SK-N-SH (cell line): ENCODE measurements at regions not wholly inside any gene's neighbourhood (a gene's known extent, or its start where the extent isn't known, plus 50 kb on each side); places are given as distances from the start of the nearest gene placed in this dataset.

ENCODE experiments used
- CTCF ChIA-PET: fragments of 300-600, 350-600 bp; formaldehyde crosslinking; extraction: SDS; loops from one replicate; lab custom pipeline; 2021; lab: Yijun Ruan, JAX
- POLR2A ChIA-PET: fragments of 350-600 bp; sonication (Branson Sonifier 250); formaldehyde crosslinking; extraction: SDS; loops from one replicate; lab custom pipeline; 2020; ENCODE audit warnings: antibody characterized with exemption, inconsistent platforms; lab: Yijun Ruan, JAX
- DNase-seq: peaks from one replicate; pipeline ENCODE4 v3.0.0; 2012
- H2AFZ ChIP-seq: fragments of 200-600 bp; sonication (generic); 2 replicates; pipeline ENCODE4 v1.8.1; 2016; ENCODE audit warnings: antibody characterized with exemption, mild to moderate bottlenecking, low read depth
- H3F3A ChIP-seq: fragments of 200-600 bp; sonication (generic); replicated peaks from 2 replicates; pipeline ENCODE3; 2016; ENCODE audit warnings: antibody characterized with exemption, mild to moderate bottlenecking; ENCODE audit not compliant: insufficient read depth
- H3K27ac ChIP-seq, 2 experiments: fragments of 200-500 bp in 1 of 2; fragments of 200-600 bp in 1 of 2; sonication (Bioruptor generic) in 1 of 2; sonication (generic), shearing (Covaris generic) in 1 of 2; 2 replicates each; pipeline versions ENCODE4 v1.5.1 to v1.6.1; 2014 to 2016; ENCODE audit warnings: low read depth in 2 of 2, inconsistent platforms in 1 of 2, low read length in 1 of 2, mild to moderate bottlenecking in 1 of 2, mixed read lengths in 1 of 2
- H3K27me3 ChIP-seq: fragments of 200-600 bp; sonication (generic), shearing (Covaris generic); 2 replicates; pipeline ENCODE4 v1.6.1; 2016; ENCODE audit warnings: mixed run types; ENCODE audit not compliant: insufficient read depth
- H3K36me3 ChIP-seq, 2 experiments: fragments of 200-500 bp in 1 of 2; fragments of 200-600 bp in 1 of 2; sonication (Bioruptor generic) in 1 of 2; sonication (generic) in 1 of 2; replicated peaks in 1 of 2; 2 replicates each; pipeline versions ENCODE3 to v1.5.1; 2014 to 2016; ENCODE audit warnings: low read length in 1 of 2, mild to moderate bottlenecking in 1 of 2; ENCODE audit not compliant: insufficient read depth in 2 of 2, control insufficient read depth in 1 of 2
- H3K4me1 ChIP-seq, 2 experiments: fragments of 200-500 bp in 1 of 2; fragments of 200-600 bp in 1 of 2; sonication (Bioruptor generic) in 1 of 2; sonication (generic), shearing (Covaris generic) in 1 of 2; 2 replicates each; pipeline versions ENCODE4 v1.5.1 to v1.6.1; 2014 to 2016; ENCODE audit warnings: low read depth in 1 of 2, low read length in 1 of 2, mixed run types in 1 of 2; ENCODE audit not compliant: insufficient read depth in 2 of 2, control insufficient read depth in 1 of 2
- H3K4me2 ChIP-seq: fragments of 200-600 bp; sonication (generic), shearing (Covaris generic); 2 replicates; pipeline ENCODE4 v1.6.1; 2017; ENCODE audit warnings: mixed run types
- H3K4me3 ChIP-seq, 2 experiments: fragments of 200-500 bp in 1 of 2; fragments of 200-600 bp in 1 of 2; sonication (Bioruptor generic) in 1 of 2; sonication (generic), shearing (Covaris generic) in 1 of 2; 2 replicates each; pipeline versions ENCODE4 v1.5.1 to v1.8.1; 2014 to 2016; ENCODE audit warnings: low read depth in 2 of 2, inconsistent platforms in 1 of 2, low read length in 1 of 2, mild to moderate bottlenecking in 1 of 2, mixed read lengths in 1 of 2, moderate library complexity in 1 of 2
- H3K79me2 ChIP-seq: fragments of 200-600 bp; sonication (generic); 2 replicates; pipeline ENCODE4 v1.8.1; 2017; ENCODE audit warnings: mild to moderate bottlenecking; ENCODE audit not compliant: insufficient read depth
- H3K9ac ChIP-seq: fragments of 200-600 bp; sonication (generic); 2 replicates; pipeline ENCODE4 v1.6.1; 2017; ENCODE audit warnings: mixed run types
- H3K9me2 ChIP-seq: fragments of 200-600 bp; sonication (generic); 2 replicates; pipeline ENCODE4 v1.6.1; 2017; ENCODE audit warnings: mixed run types
- H3K9me3 ChIP-seq: fragments of 200-600 bp; sonication (generic); 2 replicates; pipeline ENCODE4 v1.6.1; 2017; ENCODE audit warnings: mixed run types, mild to moderate bottlenecking, moderate library complexity
- H4K20me1 ChIP-seq: fragments of 200-600 bp; sonication (generic); 2 replicates; pipeline ENCODE4 v1.6.1; 2017; ENCODE audit warnings: mild to moderate bottlenecking, mixed run types; ENCODE audit not compliant: insufficient read depth
- FOXJ3 ChIP-seq: sonication (generic); formaldehyde crosslinking; IDR thresholded peaks from 2 replicates; pipeline ENCODE4 v1.5.1; 2020; ENCODE audit warnings: mild to moderate bottlenecking, missing genetic modification reagents
- NFIC ChIP-seq: IDR thresholded peaks from 2 replicates; pipeline ENCODE4 v1.4.0; 2012; ENCODE audit warnings: borderline replicate concordance
- NRF1 ChIP-seq: IDR thresholded peaks from 2 replicates; pipeline ENCODE4 v1.6.1; 2012; ENCODE audit warnings: low read depth, mild to moderate bottlenecking, low read length
- RAD21 ChIP-seq: IDR thresholded peaks from 2 replicates; pipeline ENCODE4 v1.6.1; 2012; ENCODE audit warnings: mild to moderate bottlenecking, low read length
- REST ChIP-seq: IDR thresholded peaks from 2 replicates; pipeline ENCODE4 v1.6.1; 2012; ENCODE audit warnings: mild to moderate bottlenecking, low read depth, low read length, moderate library complexity
- SIN3A ChIP-seq: IDR thresholded peaks from 2 replicates; pipeline ENCODE4 v1.6.1; 2012; ENCODE audit warnings: low read depth, mild to moderate bottlenecking, low read length, moderate library complexity, borderline replicate concordance
- TAF1 ChIP-seq: IDR thresholded peaks from 2 replicates; pipeline ENCODE4 v1.6.1; 2012; ENCODE audit warnings: low read depth, mild to moderate bottlenecking, low read length, moderate library complexity, borderline replicate concordance
- ZBTB33 ChIP-seq: IDR thresholded peaks from 2 replicates; pipeline ENCODE4 v1.4.0; 2012; ENCODE audit warnings: low read depth, borderline replicate concordance
- WGBS: methylation state at CpG from one replicate; pipeline ENCODE4 v1.1.6; 2017; ENCODE audit warnings: low lambda C conversion rate; 5-methylcytosine and 5-hydroxymethylcytosine counted together
- TF ChIP-seq, protein P1 (sequence below): fragments of 150-350 bp; IDR thresholded peaks from 2 replicates; pipeline ENCODE4 v1.6.1; 2016; ENCODE audit warnings: mild to moderate bottlenecking, low read depth, low read length
- TF ChIP-seq, protein P2 (sequence below): fragments of 150-350 bp; IDR thresholded peaks from 2 replicates; pipeline ENCODE4 v1.6.1; 2017; ENCODE audit warnings: antibody characterized with exemption, low read length, low read depth, borderline replicate concordance

- Histone ChIP-seq H3K36me3 (no peaks in the 10 kb centered on the region), H3K79me2 (no peaks in the 10 kb centered on the region), H3K4me1 (no peaks in the 10 kb centered on the region), H3K9ac (no peak overlapping the region), H3F3A (no peaks in the 10 kb centered on the region), H3K4me2 (no peak overlapping the region), H3K9me3 (no peaks in the 10 kb centered on the region), H3K4me3 (no peak overlapping the region), H3K27me3 (no peaks in the 10 kb centered on the region), H2AFZ (no peak overlapping the region), H3K9me2 (no peaks in the 10 kb centered on the region), H3K27ac (no peak overlapping the region), H4K20me1 (no peaks in the 10 kb centered on the region)
- 97% methylated on average over 2 of the region's 2 CpGs for WGBS
- TF ChIP-seq RAD21 (no peak), ZBTB33 (no peak), NRF1 (no peak), NFIC (no peak), REST (no peak), TAF1 (no peak), SIN3A (no peak), FOXJ3 (CRISPR knock-in tag) (no peak)
- TF ChIP-seq, protein P1, sequence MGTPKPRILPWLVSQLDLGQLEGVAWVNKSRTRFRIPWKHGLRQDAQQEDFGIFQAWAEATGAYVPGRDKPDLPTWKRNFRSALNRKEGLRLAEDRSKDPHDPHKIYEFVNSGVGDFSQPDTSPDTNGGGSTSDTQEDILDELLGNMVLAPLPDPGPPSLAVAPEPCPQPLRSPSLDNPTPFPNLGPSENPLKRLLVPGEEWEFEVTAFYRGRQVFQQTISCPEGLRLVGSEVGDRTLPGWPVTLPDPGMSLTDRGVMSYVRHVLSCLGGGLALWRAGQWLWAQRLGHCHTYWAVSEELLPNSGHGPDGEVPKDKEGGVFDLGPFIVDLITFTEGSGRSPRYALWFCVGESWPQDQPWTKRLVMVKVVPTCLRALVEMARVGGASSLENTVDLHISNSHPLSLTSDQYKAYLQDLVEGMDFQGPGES = no peak
- TF ChIP-seq, protein P2, sequence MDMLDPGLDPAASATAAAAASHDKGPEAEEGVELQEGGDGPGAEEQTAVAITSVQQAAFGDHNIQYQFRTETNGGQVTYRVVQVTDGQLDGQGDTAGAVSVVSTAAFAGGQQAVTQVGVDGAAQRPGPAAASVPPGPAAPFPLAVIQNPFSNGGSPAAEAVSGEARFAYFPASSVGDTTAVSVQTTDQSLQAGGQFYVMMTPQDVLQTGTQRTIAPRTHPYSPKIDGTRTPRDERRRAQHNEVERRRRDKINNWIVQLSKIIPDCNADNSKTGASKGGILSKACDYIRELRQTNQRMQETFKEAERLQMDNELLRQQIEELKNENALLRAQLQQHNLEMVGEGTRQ = no peak
- no peak for DNase-seq
- POLR2A ChIA-PET = no interaction called here
- CTCF ChIA-PET = interaction anchor here (1.0 to 3.2 kb wide), 3 partner anchors 9 to 65 kb away, joined by 3 to 13 read pairs (median 3); no protein-coding TSS in a partner anchor
These were observed 53.6 kb upstream of the PIM1 start for GRCh38 chr6:37116326-37116725.
